ENCODE measurements at regions not wholly inside any gene's neighbourhood (a gene's known extent, or its start where the extent isn't known, plus 50 kb on each side); places are given as distances from the start of the nearest gene placed in this dataset.

GRCh38 chr1:115428256-115428655 is 90.2 kb upstream of the NGF start:
- no peak for DNase-seq (ENCODE audit: low spot score in 2 of 2)
- FAIRE-seq: no peak

GRCh38 chr1:115426956-115427355 is 88.9 kb upstream of the NGF start:
- FAIRE-seq: no peak

GRCh38 chr1:115426231-115426771 is 88.3 kb upstream of the NGF start:
- DNase-seq (ENCODE audit: low spot score in 2 of 2) (no peak), FAIRE-seq (no peak)

More at GRCh38 chr1:115426956-115427355, 88.9 kb upstream of the NGF start:
- no peak for DNase-seq (ENCODE audit: low spot score in 2 of 2)

- FAIRE-seq: no peak
- DNase-seq (ENCODE audit: low spot score in 2 of 2): no peak
Measured at GRCh38 chr1:115425442-115425841, 87.4 kb upstream of the NGF start.

GRCh38 chr1:115423776-115424175 is 85.7 kb upstream of the NGF start:
- no peak for DNase-seq (ENCODE audit: low spot score in 2 of 2)
- no peak for FAIRE-seq

GRCh38 chr1:115419571-115419970 is 81.5 kb upstream of the NGF start:
- no peak for DNase-seq (ENCODE audit: low spot score in 2 of 2)
- no peak for FAIRE-seq

GRCh38 chr1:115413621-115414020 is 75.6 kb upstream of the NGF start:
- DNase-seq (ENCODE audit: low spot score in 2 of 2): no peak
- FAIRE-seq: no peak

GRCh38 chr1:115413208-115413607 is 75.2 kb upstream of the NGF start:
- no peak for FAIRE-seq
- no peak for DNase-seq (ENCODE audit: low spot score in 2 of 2)

- no peak for FAIRE-seq
- DNase-seq (ENCODE audit: low spot score in 2 of 2): no peak
Measured at GRCh38 chr1:115412733-115413132, 74.7 kb upstream of the NGF start.

- no peak for DNase-seq (ENCODE audit: low spot score in 2 of 2)
- no peak for FAIRE-seq
Measured at GRCh38 chr1:115412286-115412685, 74.2 kb upstream of the NGF start.

- DNase-seq (ENCODE audit: low spot score in 2 of 2) (no peak), FAIRE-seq (no peak)
Measured at GRCh38 chr1:115411371-115412063, 73.5 kb upstream of the NGF start.

- DNase-seq (ENCODE audit: low spot score in 2 of 2) (no peak), FAIRE-seq (no peak)
Measured at GRCh38 chr1:115409094-115410015, 71.3 kb upstream of the NGF start.

GRCh38 chr1:115408533-115408932 is 70.5 kb upstream of the NGF start:
- FAIRE-seq: no peak
- no peak for DNase-seq (ENCODE audit: low spot score in 2 of 2)

GRCh38 chr1:115404911-115405310 is 66.9 kb upstream of the NGF start:
- no peak for DNase-seq (ENCODE audit: low spot score in 2 of 2)
- no peak for FAIRE-seq

GRCh38 chr1:115402753-115403184 is 64.7 kb upstream of the NGF start:
- DNase-seq (ENCODE audit: low spot score in 2 of 2) (no peak), FAIRE-seq (no peak)

- FAIRE-seq (no peak), DNase-seq (ENCODE audit: low spot score in 2 of 2) (no peak)
Measured at GRCh38 chr1:115401676-115402075, 63.6 kb upstream of the NGF start.

- no peak for FAIRE-seq
Measured at GRCh38 chr1:115400891-115401290, 62.8 kb upstream of the NGF start.

GRCh38 chr1:115400426-115400825 is 62.4 kb upstream of the NGF start:
- FAIRE-seq (no peak), DNase-seq (ENCODE audit: low spot score in 2 of 2) (no peak)

More at GRCh38 chr1:115400891-115401290, 62.8 kb upstream of the NGF start:
- no peak for DNase-seq (ENCODE audit: low spot score in 2 of 2)

- FAIRE-seq (no peak), DNase-seq (ENCODE audit: low spot score in 2 of 2) (no peak)
Measured at GRCh38 chr1:115398745-115399144, 60.7 kb upstream of the NGF start.

Data from frontal cortex (tissue), 3 donors.